ENCODE measurements at regions not wholly inside any gene's neighbourhood (a gene's known extent, or its start where the extent isn't known, plus 50 kb on each side); places are given as distances from the start of the nearest gene placed in this dataset.

DNA sequence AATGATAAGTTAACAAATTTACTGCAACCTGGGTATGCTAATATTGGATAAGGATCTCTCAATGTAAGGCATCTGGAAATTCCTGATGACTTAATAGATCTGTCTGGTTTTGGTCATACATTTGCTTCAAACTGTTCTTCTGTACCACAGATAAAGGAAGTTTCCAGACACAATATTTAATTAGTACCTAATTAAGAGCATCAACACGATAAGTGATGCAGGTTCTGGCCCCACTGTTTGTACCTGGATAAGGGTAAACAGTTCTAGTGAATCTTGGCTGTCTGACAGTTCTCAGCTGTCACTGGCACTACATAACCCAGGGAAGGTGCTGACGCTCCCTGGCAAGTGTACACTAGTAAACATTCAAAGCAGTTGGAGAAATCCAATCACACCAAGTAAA, 165.6 kb downstream of the MZT1 start:
- Histone ChIP-seq H3K79me2 (ENCODE audit: insufficient read depth, low read length) (no peaks in the 10 kb centered on the region), H3K4me2 (ENCODE audit: low read depth, low read length, poor library complexity, severe bottlenecking) (no peak overlapping the region), H2AFZ (ENCODE audit: low read depth, low read length, severe bottlenecking) (no peak overlapping the region), H3K4me3 (ENCODE audit: insufficient read depth, low read length, poor library complexity, severe bottlenecking) (no peak overlapping the region), H3K9me2 (replicated peaks; ENCODE audit: insufficient read depth, low read length) (no peaks in the 10 kb centered on the region), H3K27me3 (ENCODE audit: low read length) (no peaks in the 10 kb centered on the region), H3K27ac (ENCODE audit: low read depth, low read length) (no peak overlapping the region), H3F3A (ENCODE audit: insufficient read depth) (no peaks in the 10 kb centered on the region), H3K36me3 (ENCODE audit: low read length) (no peaks in the 10 kb centered on the region), H4K20me1 (ENCODE audit: low read depth, low read length) (no peaks in the 10 kb centered on the region), H3K9ac (ENCODE audit: low read length) (no peak overlapping the region), H3K9me3 (ENCODE audit: insufficient read depth, low read length) (no peaks in the 10 kb centered on the region)
- TF ChIP-seq, protein P1, sequence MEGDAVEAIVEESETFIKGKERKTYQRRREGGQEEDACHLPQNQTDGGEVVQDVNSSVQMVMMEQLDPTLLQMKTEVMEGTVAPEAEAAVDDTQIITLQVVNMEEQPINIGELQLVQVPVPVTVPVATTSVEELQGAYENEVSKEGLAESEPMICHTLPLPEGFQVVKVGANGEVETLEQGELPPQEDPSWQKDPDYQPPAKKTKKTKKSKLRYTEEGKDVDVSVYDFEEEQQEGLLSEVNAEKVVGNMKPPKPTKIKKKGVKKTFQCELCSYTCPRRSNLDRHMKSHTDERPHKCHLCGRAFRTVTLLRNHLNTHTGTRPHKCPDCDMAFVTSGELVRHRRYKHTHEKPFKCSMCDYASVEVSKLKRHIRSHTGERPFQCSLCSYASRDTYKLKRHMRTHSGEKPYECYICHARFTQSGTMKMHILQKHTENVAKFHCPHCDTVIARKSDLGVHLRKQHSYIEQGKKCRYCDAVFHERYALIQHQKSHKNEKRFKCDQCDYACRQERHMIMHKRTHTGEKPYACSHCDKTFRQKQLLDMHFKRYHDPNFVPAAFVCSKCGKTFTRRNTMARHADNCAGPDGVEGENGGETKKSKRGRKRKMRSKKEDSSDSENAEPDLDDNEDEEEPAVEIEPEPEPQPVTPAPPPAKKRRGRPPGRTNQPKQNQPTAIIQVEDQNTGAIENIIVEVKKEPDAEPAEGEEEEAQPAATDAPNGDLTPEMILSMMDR (IDR thresholded peaks at IDR 0.05; ENCODE audit: insufficient read depth, low read length, poor library complexity, severe bottlenecking): no peak
- TF ChIP-seq EZH2phosphoT487 (conservative IDR thresholded peaks at IDR 0.05; ENCODE audit: low read length): no peak

GRCh38 chr13:72559716-72560115, 167.7 kb downstream of the MZT1 start:
- no peaks in the 10 kb centered on the region for H3K9me2 ChIP-seq (replicated peaks; ENCODE audit: insufficient read depth, low read length)
- H4K20me1 ChIP-seq (ENCODE audit: low read depth, low read length): no peaks in the 10 kb centered on the region
- no peaks in the 10 kb centered on the region for H3K79me2 ChIP-seq (ENCODE audit: insufficient read depth, low read length)
- H3K4me2 ChIP-seq (ENCODE audit: low read depth, low read length, poor library complexity, severe bottlenecking): no peak overlapping the region
- no peaks in the 10 kb centered on the region for H3K9me3 ChIP-seq (ENCODE audit: insufficient read depth, low read length)
- TF ChIP-seq, protein P1 (IDR thresholded peaks at IDR 0.05; ENCODE audit: insufficient read depth, low read length, poor library complexity, severe bottlenecking): no peak
- no peak for TF ChIP-seq EZH2phosphoT487 (conservative IDR thresholded peaks at IDR 0.05; ENCODE audit: low read length)
- H3K4me3 ChIP-seq (ENCODE audit: insufficient read depth, low read length, poor library complexity, severe bottlenecking): no peak overlapping the region
- no peak overlapping the region for H2AFZ ChIP-seq (ENCODE audit: low read depth, low read length, severe bottlenecking)
- H3K27ac ChIP-seq (ENCODE audit: low read depth, low read length): no peak overlapping the region
- H3K36me3 ChIP-seq (ENCODE audit: low read length): no peaks in the 10 kb centered on the region
- H3F3A ChIP-seq (ENCODE audit: insufficient read depth): no peaks in the 10 kb centered on the region
- no peak overlapping the region for H3K9ac ChIP-seq (ENCODE audit: low read length)
- no peaks in the 10 kb centered on the region for H3K27me3 ChIP-seq (ENCODE audit: low read length)

- no peak overlapping the region for H3K4me2 ChIP-seq (ENCODE audit: low read depth, low read length, poor library complexity, severe bottlenecking)
- no peak overlapping the region for H3K9ac ChIP-seq (ENCODE audit: low read length)
- H4K20me1 ChIP-seq (ENCODE audit: low read depth, low read length): no peaks in the 10 kb centered on the region
- no peaks in the 10 kb centered on the region for H3K79me2 ChIP-seq (ENCODE audit: insufficient read depth, low read length)
- H3K27me3 ChIP-seq (ENCODE audit: low read length): no peaks in the 10 kb centered on the region
- H3K36me3 ChIP-seq (ENCODE audit: low read length): no peaks in the 10 kb centered on the region
- no peak for TF ChIP-seq EZH2phosphoT487 (conservative IDR thresholded peaks at IDR 0.05; ENCODE audit: low read length)
- TF ChIP-seq, protein P1 (IDR thresholded peaks at IDR 0.05; ENCODE audit: insufficient read depth, low read length, poor library complexity, severe bottlenecking): no peak
- no peaks in the 10 kb centered on the region for H3F3A ChIP-seq (ENCODE audit: insufficient read depth)
- no peak overlapping the region for H3K4me3 ChIP-seq (ENCODE audit: insufficient read depth, low read length, poor library complexity, severe bottlenecking)
- H2AFZ ChIP-seq (ENCODE audit: low read depth, low read length, severe bottlenecking): no peak overlapping the region
- no peaks in the 10 kb centered on the region for H3K9me3 ChIP-seq (ENCODE audit: insufficient read depth, low read length)
- H3K27ac ChIP-seq (ENCODE audit: low read depth, low read length): no peak overlapping the region
- no peaks in the 10 kb centered on the region for H3K9me2 ChIP-seq (replicated peaks; ENCODE audit: insufficient read depth, low read length)
Observed at GRCh38 chr13:72556945-72557344, 170.5 kb downstream of the MZT1 start.

Data from SU-DHL-6 (cell line).